ENCODE measurements at regions not wholly inside any gene's neighbourhood (a gene's known extent, or its start where the extent isn't known, plus 50 kb on each side); places are given as distances from the start of the nearest gene placed in this dataset.

DNA sequence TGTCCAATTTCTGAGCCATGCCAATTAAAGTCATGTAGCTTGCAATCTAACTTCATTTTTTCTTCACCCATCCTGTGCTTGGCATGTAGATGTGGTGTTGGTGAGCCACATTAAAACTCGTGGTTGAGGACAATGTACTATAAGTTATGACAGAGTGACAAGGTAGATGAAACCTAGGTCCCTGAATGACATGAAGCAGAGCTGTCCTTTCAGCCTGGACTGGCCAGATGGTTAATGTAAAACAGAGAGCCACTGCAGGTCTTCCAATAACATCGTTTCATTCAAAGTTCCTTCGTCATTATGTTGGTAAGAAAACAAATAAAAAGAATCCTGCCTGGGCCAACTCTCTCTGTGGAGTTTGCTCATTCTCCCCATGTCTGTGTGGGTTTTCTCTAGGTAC lies 856.5 kb upstream of the SEMA6A start:
- TF ChIP-seq, protein P1, sequence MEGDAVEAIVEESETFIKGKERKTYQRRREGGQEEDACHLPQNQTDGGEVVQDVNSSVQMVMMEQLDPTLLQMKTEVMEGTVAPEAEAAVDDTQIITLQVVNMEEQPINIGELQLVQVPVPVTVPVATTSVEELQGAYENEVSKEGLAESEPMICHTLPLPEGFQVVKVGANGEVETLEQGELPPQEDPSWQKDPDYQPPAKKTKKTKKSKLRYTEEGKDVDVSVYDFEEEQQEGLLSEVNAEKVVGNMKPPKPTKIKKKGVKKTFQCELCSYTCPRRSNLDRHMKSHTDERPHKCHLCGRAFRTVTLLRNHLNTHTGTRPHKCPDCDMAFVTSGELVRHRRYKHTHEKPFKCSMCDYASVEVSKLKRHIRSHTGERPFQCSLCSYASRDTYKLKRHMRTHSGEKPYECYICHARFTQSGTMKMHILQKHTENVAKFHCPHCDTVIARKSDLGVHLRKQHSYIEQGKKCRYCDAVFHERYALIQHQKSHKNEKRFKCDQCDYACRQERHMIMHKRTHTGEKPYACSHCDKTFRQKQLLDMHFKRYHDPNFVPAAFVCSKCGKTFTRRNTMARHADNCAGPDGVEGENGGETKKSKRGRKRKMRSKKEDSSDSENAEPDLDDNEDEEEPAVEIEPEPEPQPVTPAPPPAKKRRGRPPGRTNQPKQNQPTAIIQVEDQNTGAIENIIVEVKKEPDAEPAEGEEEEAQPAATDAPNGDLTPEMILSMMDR (IDR thresholded peaks at IDR 0.05), result no peak
- no peak for TF ChIP-seq POLR2A (IDR thresholded peaks at IDR 0.05)
- TF ChIP-seq POLR2AphosphoS5 (IDR thresholded peaks at IDR 0.05; ENCODE audit: insufficient read depth in 1 of 2, low read depth in 1 of 2), result no peak

All from vagina (tissue), 2 donors.